ENCODE measurements at regions not wholly inside any gene's neighbourhood (a gene's known extent, or its start where the extent isn't known, plus 50 kb on each side); places are given as distances from the start of the nearest gene placed in this dataset.

GRCh38 chr9:18236336-18236735 lies 237.6 kb upstream of the ADAMTSL1 start:
- Mint-ChIP-seq H3K4me1 (no peaks in the 10 kb centered on the region), H3K27ac (no peak overlapping the region), H3K36me3 (no peaks in the 10 kb centered on the region), H3K27me3 (no peaks in the 10 kb centered on the region), H3K9me3 (peaks cover 0 to 2% (median 2%) of the 10 kb centered on the region in 3 donors), H3K4me3 (no peak overlapping the region)

DNA sequence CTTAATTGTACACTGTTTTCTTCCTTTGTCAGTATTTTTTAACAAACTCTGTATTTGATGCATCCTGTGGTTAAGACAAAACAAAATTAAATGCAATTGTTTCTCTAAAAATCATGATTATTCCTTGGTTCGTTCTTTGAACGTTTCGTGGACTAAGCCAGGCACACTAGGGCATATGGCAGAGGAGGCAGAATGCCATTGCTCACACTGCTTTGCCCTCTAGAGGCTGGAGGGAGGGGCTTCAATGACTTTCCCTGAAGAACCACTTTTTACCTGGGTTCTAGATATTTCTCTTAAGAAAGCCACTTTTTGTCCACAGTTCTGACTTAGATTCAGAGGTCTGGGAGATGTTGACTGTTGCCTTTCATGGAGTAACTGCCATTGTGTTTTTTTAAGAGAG lies 236.2 kb upstream of the ADAMTSL1 start:
- Mint-ChIP-seq H3K9me3 (peaks cover 0 to 2% (median 2%) of the 10 kb centered on the region in 3 donors), H3K27me3 (no peaks in the 10 kb centered on the region), H3K36me3 (peaks cover 2% of the 10 kb centered on the region), H3K4me1 (no peaks in the 10 kb centered on the region), H3K27ac (no peak overlapping the region), H3K4me3 (no peak overlapping the region)

DNA sequence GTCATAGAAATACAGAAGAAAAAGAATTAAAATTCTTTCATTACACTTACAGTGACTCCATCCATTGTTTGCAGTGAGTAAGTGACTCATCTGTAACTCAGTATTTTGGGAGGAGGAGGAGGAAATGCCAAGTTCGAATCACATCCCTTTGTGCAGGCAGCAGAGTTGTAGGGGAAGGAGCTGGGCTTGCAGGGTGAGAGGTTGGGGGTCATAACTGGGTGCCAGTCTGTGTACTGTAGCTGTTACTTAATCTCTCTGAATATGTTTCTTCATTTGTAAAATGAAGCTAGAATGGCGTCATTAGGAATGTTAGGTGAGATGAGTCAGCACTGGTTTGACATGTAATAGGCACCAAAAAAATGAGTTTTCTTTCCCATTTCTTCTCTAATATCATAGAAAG lies 235.7 kb upstream of the ADAMTSL1 start:
- Mint-ChIP-seq H3K27me3 (no peaks in the 10 kb centered on the region), H3K4me3 (no peak overlapping the region), H3K27ac (no peak overlapping the region), H3K36me3 (peaks cover 2% of the 10 kb centered on the region), H3K4me1 (no peaks in the 10 kb centered on the region), H3K9me3 (peaks cover 0 to 3% (median 2%) of the 10 kb centered on the region in 3 donors)

- H3K4me3 Mint-ChIP-seq: no peak overlapping the region
- peaks cover 2% of the 10 kb centered on the region for H3K36me3 Mint-ChIP-seq
- no peaks in the 10 kb centered on the region for H3K27me3 Mint-ChIP-seq
- no peak overlapping the region for H3K27ac Mint-ChIP-seq
- peaks cover 0 to 10% (median 6%) of the 10 kb centered on the region in 3 donors for H3K9me3 Mint-ChIP-seq
- H3K4me1 Mint-ChIP-seq: no peaks in the 10 kb centered on the region
These were observed 235.1 kb upstream of the ADAMTSL1 start for GRCh38 chr9:18238752-18239447.

DNA sequence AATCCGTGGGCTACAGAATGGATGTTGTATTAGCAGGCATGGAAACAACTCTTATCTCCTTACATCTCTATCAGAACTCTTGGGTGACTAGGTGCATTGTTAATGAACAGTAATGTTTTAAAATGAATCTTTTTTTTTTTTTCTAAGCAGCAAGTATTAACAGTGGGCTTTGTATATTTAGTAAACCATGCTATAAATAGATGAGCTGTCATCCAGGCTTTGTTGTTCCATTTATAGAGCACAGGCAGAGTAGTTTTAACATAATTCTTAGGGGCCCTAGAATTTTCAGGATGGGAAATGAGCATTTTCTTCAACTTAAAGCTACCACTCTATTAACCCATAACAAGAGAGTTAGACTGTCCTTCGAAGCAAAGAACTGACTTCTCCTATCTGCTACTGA lies 233.7 kb upstream of the ADAMTSL1 start:
- Mint-ChIP-seq H3K36me3 (peaks cover 2% of the 10 kb centered on the region), H3K9me3 (peaks cover 0 to 10% (median 6%) of the 10 kb centered on the region in 3 donors), H3K4me1 (no peaks in the 10 kb centered on the region), H3K27me3 (no peaks in the 10 kb centered on the region), H3K4me3 (no peak overlapping the region), H3K27ac (no peak overlapping the region)

- Mint-ChIP-seq H3K27ac (no peak overlapping the region), H3K4me3 (no peak overlapping the region), H3K9me3 (peaks cover 0 to 10% (median 5%) of the 10 kb centered on the region in 3 donors), H3K4me1 (no peaks in the 10 kb centered on the region), H3K27me3 (no peaks in the 10 kb centered on the region), H3K36me3 (peaks cover 2% of the 10 kb centered on the region)
These were observed 228.0 kb upstream of the ADAMTSL1 start for GRCh38 chr9:18245911-18246310.

DNA sequence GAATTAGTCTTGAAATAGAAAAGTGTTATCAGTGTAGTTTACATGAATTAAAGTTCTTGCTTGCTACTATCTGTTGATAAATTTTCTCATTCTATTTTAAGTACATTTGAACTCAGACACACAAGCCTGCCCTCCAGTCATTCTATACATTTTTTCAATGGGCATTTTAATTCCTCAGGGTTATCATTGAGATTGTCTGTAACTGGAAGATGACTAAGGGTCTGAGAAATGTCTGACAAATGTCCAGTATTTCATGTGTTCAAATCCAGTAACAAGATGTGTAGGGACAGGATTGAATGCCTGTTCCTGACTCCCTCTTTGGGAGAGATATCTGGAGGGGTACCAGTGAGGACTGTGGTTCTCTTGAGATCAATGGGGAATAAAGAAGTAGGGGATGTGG lies 223.9 kb upstream of the ADAMTSL1 start:
- Mint-ChIP-seq H3K36me3 (no peaks in the 10 kb centered on the region), H3K4me3 (no peak overlapping the region), H3K27ac (no peak overlapping the region), H3K4me1 (no peaks in the 10 kb centered on the region), H3K27me3 (no peaks in the 10 kb centered on the region), H3K9me3 (no peaks in the 10 kb centered on the region)

DNA sequence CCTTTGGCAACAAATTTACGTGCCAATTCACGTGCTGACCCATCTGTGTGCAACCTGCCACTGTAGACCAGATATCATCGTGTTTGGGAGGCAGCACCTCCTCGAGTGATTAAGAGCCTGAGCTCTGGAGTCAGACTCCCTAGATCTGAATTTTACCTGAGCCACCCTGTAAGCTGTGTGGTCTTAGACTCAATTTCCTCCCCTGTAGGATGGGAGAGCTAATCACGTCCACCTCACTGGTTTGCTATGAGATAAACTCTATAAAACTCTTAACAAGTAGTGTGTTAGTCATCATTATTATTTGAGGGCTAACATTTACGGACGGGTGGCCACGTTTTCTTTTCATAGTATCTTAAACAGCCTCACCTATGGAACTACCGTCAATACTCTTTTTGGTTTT lies 220.0 kb upstream of the ADAMTSL1 start:
- Mint-ChIP-seq H3K9me3 (no peaks in the 10 kb centered on the region), H3K27me3 (no peaks in the 10 kb centered on the region), H3K4me3 (no peak overlapping the region), H3K36me3 (no peaks in the 10 kb centered on the region), H3K27ac (no peak overlapping the region), H3K4me1 (no peaks in the 10 kb centered on the region)

- Mint-ChIP-seq H3K27ac (peak overlapping the region in 1 of 3 donors; percentile 41), H3K4me3 (no peak overlapping the region), H3K36me3 (no peaks in the 10 kb centered on the region), H3K9me3 (no peaks in the 10 kb centered on the region), H3K27me3 (no peaks in the 10 kb centered on the region), H3K4me1 (no peaks in the 10 kb centered on the region)
These were observed 218.8 kb upstream of the ADAMTSL1 start for GRCh38 chr9:18255158-18255629.

DNA sequence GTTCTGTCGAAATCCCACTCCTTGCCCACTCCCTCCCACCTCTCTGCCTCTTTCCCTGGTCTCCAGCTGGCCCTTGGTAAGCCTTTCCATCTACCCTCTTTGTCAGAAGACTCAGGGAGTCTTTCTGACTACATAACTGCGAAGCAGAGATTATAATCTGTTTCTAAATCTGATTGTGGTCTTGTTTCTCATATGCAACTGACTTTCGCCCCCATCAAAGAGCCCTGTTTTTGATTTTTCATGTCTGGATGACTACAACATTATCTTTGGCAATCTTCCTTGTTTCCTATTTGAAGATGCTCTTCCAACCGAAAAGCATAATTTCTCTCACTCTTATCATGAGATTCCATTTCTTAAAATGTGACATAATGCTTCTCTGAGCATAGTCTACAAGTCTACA lies 218.2 kb upstream of the ADAMTSL1 start:
- Mint-ChIP-seq H3K4me3 (no peak overlapping the region), H3K36me3 (no peaks in the 10 kb centered on the region), H3K27ac (no peak overlapping the region), H3K27me3 (no peaks in the 10 kb centered on the region), H3K4me1 (no peaks in the 10 kb centered on the region), H3K9me3 (no peaks in the 10 kb centered on the region)

DNA sequence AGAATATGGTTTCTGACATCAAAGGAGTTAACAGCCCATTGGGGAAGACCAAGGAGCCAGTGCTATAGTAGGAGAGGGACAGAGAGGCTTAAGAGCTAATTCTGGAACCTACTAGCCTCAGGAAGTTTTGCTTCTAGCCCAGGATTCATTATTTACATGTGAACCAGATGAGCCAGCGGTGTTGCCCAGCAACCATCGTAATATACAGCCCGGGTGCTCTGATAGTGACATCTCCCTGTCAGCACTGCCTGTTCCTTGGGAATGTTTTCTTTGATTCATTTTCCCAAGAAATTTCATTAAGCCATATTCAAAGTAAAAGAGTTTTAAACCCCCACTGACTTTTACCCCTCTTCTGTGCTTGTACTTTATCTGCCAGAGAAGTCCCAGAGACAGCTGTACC lies 217.4 kb upstream of the ADAMTSL1 start:
- Mint-ChIP-seq H3K27me3 (no peaks in the 10 kb centered on the region), H3K4me1 (no peaks in the 10 kb centered on the region), H3K4me3 (no peak overlapping the region), H3K27ac (peak overlapping the region in 1 of 3 donors; percentile 62), H3K36me3 (no peaks in the 10 kb centered on the region), H3K9me3 (no peaks in the 10 kb centered on the region)

- Mint-ChIP-seq H3K4me3 (no peak overlapping the region), H3K27ac (no peak overlapping the region), H3K36me3 (no peaks in the 10 kb centered on the region), H3K4me1 (no peaks in the 10 kb centered on the region), H3K9me3 (no peaks in the 10 kb centered on the region), H3K27me3 (no peaks in the 10 kb centered on the region)
These were observed 213.4 kb upstream of the ADAMTSL1 start for GRCh38 chr9:18260521-18260920.

DNA sequence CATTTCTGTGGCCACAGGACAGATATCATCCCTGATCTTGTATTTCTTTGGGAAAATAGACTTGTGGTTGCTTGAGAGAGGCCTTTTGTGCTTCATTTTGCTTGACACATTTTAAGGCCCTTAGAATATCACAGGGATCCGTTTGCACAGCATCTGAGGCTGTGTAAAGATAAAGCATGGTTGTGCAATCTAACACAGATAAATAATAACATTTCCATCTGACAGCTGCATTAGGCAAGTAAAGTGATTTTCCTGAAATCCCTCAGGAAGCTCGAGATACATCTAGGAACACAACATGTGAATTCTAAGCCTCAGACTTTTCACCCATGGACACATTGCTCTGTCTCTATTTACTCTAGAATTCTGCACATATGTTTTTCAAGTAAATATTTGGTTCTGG lies 212.8 kb upstream of the ADAMTSL1 start:
- H3K9me3 Mint-ChIP-seq: peaks cover 0 to 2% (median 0%) of the 10 kb centered on the region in 3 donors

GRCh38 chr9:18263377-18263776 lies 210.6 kb upstream of the ADAMTSL1 start:
- no peaks in the 10 kb centered on the region for H3K4me1 Mint-ChIP-seq
- peaks cover 0 to 2% (median 0%) of the 10 kb centered on the region in 3 donors for H3K9me3 Mint-ChIP-seq
- H3K27ac Mint-ChIP-seq: no peak overlapping the region
- no peaks in the 10 kb centered on the region for H3K36me3 Mint-ChIP-seq
- no peaks in the 10 kb centered on the region for H3K27me3 Mint-ChIP-seq
- no peak overlapping the region for H3K4me3 Mint-ChIP-seq

More for the DNA sequence above, 212.8 kb upstream of the ADAMTSL1 start:
- no peaks in the 10 kb centered on the region for H3K36me3 Mint-ChIP-seq
- H3K4me3 Mint-ChIP-seq: no peak overlapping the region
- no peaks in the 10 kb centered on the region for H3K4me1 Mint-ChIP-seq
- H3K27ac Mint-ChIP-seq: no peak overlapping the region
- H3K27me3 Mint-ChIP-seq: no peaks in the 10 kb centered on the region

DNA sequence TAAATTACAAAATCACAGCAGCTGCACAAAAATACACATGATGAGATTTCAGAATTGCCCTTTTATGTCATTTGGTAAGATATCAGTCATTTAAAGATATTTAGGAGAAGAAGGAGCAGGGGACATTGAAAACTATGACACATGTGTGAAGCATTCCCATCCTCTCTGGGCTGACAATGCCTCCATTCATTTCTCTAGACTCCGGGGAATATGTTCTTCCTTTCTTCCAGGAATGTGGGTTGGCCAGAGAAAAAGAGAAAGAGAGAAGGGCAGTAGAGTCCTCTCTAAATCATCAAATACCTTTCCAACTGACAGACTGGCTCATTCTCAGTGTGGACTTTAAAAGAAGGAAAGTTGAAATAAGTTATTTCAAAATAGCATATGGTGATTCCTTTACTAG lies 205.6 kb upstream of the ADAMTSL1 start:
- Mint-ChIP-seq H3K9me3 (peaks cover 0 to 8% (median 3%) of the 10 kb centered on the region in 3 donors), H3K4me3 (no peak overlapping the region), H3K4me1 (no peaks in the 10 kb centered on the region), H3K36me3 (no peaks in the 10 kb centered on the region), H3K27me3 (no peaks in the 10 kb centered on the region), H3K27ac (no peak overlapping the region)

DNA sequence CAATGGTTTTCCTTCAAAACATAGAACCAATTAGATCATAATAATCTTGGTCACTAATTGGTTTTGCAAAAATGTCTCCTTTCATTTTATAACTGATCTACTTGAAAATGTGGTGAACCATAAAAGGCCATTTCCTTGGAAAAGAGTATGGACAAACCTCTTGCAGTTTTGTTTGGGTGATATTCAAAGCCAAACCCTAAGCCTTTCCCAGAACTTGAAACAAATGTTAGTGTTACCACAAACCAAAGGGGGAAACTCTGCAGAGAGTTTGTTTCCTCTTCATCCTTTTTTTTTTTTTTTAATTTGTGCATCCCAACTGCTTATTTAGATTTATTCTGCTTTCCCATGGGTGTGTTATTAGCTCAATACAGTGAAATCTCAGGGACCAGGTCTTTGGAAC lies 204.4 kb upstream of the ADAMTSL1 start:
- no peaks in the 10 kb centered on the region for H3K4me1 Mint-ChIP-seq
- no peaks in the 10 kb centered on the region for H3K27me3 Mint-ChIP-seq
- H3K27ac Mint-ChIP-seq: no peak overlapping the region
- H3K36me3 Mint-ChIP-seq: no peaks in the 10 kb centered on the region
- H3K4me3 Mint-ChIP-seq: no peak overlapping the region
- H3K9me3 Mint-ChIP-seq: peaks cover 3 to 16% (median 5%) of the 10 kb centered on the region in 3 donors

Measured in IgD-negative memory B cell (primary cell).